ENCODE measurements at regions not wholly inside any gene's neighbourhood (a gene's known extent, or its start where the extent isn't known, plus 50 kb on each side); places are given as distances from the start of the nearest gene placed in this dataset.

GRCh38 chr18:55695091-55695490, 107.1 kb upstream of the TCF4 start:
- TF ChIP-seq CTCF (tag by site-specific recombination; IDR thresholded peaks at IDR 0.05) (no peak), ZEB2 (tag by site-specific recombination; IDR thresholded peaks at IDR 0.05) (no peak), TCF7L2 (IDR thresholded peaks at IDR 0.05; ENCODE audit: borderline replicate concordance, low read depth, low read length) (no peak), ZNF175 (tag by site-specific recombination; IDR thresholded peaks at IDR 0.05) (no peak), ZBTB49 (tag by site-specific recombination; IDR thresholded peaks at IDR 0.05; ENCODE audit: low read depth) (no peak), MYNN (tag by site-specific recombination; IDR thresholded peaks at IDR 0.05; ENCODE audit: borderline replicate concordance) (no peak)
